GM18526 (cell line): ENCODE measurements at regions not wholly inside any gene's neighbourhood (a gene's known extent, or its start where the extent isn't known, plus 50 kb on each side); places are given as distances from the start of the nearest gene placed in this dataset.

ENCODE experiments used
- POLR2A ChIP-seq: IDR thresholded peaks from 3 replicates; pipeline ENCODE4 v1.6.1; 2011; ENCODE audit not compliant: insufficient read length; ENCODE audit errors: extremely low read depth

DNA sequence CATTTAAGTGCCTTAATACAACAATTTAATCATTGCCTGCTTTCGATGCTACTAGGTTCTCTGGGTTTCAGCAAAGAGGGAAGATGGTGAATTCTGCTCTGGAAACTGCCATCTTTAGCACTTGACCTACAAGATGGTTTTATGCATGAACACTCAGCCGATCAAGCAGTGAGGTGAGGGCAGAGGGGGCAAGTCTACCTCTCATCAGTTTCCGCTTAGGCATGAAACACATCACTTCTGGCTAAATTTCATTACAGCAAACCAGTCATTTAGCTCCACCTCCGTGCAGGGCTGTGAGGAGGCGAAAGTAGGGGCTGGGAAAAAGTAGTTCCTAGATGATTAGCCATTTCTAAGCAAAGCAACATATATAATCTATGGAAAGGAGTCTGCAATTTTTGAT is 1018.0 kb downstream of the CDH18 start:
- TF ChIP-seq POLR2A: no peak

GRCh38 chr5:18972177-18972576 is 1015.8 kb downstream of the CDH18 start:
- no peak for TF ChIP-seq POLR2A

- no peak for TF ChIP-seq POLR2A
Measured at GRCh38 chr5:18975624-18976023, 1012.4 kb downstream of the CDH18 start.

- no peak for TF ChIP-seq POLR2A
Measured at GRCh38 chr5:18977880-18978279, 1010.1 kb downstream of the CDH18 start.

- TF ChIP-seq POLR2A: no peak
Measured at GRCh38 chr5:18984559-18985080, 1003.4 kb downstream of the CDH18 start.

GRCh38 chr5:18985171-18985758 is 1002.7 kb downstream of the CDH18 start:
- no peak for TF ChIP-seq POLR2A

- TF ChIP-seq POLR2A: no peak
Measured at GRCh38 chr5:18987101-18987500, 1000.9 kb downstream of the CDH18 start.

DNA sequence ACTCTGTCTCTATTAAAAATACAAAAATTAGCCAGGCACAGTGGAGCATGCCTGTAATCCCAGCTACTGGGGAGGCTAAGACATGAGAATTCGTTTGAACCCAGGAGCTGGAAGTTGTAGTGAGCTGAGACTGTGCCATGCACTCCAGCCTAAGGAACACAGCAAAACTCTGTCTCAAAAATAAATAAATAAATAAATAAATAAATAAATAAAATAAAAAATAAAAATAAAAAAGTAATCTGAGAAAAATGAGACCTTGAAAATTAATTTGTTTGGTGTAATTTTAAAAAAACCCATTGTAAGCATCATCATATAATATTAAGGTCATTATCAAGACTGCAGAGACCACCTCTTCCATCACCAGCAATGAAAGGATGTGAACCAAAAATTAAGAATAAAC is 997.1 kb downstream of the CDH18 start:
- no peak for TF ChIP-seq POLR2A

DNA sequence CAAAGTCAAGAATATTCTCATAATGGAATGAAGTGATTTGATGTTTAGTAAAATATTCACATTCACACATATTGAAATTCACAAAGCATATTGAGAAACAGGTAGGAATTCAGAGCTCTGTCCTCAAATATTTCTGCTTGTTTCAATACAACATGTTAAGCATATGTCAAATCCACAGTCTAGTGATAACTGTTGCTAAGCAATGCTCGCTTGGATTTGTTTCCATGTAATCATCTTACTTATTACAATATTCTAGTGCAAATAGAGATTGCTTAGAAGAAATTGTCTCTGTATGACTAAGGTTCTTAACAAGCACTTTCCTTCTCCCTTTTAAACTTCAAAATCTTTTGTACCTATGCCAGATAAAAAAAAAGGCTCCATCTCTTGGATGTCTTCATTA is 995.7 kb downstream of the CDH18 start:
- TF ChIP-seq POLR2A: no peak

GRCh38 chr5:18999478-18999877 is 988.5 kb downstream of the CDH18 start:
- no peak for TF ChIP-seq POLR2A

DNA sequence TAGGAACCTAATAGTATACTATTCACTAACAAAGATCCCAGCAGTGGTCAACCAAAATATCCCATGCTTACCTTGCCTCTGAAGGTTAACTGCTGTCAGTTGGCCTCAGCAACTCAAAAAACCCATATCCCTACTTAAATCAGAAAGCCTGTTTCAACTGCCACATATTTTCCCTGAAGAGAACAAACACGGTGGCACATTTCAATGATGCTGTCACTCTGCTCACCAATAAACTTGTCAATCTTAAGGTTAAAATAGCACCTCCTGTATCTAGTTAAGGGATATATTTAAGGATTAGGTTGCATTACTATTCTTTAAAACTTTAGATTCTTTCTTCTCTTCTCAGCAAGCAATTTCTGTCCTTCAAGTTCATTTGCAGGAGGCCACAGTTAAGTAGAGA is 986.9 kb downstream of the CDH18 start:
- TF ChIP-seq POLR2A: no peak

GRCh38 chr5:19001539-19001938 is 986.5 kb downstream of the CDH18 start:
- no peak for TF ChIP-seq POLR2A

DNA sequence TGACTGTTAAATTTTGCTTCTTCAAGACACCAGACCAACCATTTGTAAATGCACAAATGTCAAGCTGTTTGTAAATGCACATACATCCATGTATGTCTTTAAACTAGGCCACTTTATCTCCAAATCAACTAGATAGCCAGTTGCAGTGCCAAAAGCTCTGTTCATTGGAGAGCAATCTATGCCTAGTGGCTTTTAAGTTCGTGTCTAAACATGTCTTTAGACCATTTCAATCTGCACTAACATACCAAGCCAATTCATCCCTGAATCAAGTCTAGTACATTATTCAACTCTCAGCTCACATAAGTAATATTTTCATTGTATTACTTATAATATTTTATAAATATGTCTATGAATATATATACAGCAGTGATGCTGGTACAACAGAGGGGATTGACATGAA is 985.9 kb downstream of the CDH18 start:
- no peak for TF ChIP-seq POLR2A

GRCh38 chr5:19018822-19019221 is 969.2 kb downstream of the CDH18 start:
- TF ChIP-seq POLR2A: no peak

DNA sequence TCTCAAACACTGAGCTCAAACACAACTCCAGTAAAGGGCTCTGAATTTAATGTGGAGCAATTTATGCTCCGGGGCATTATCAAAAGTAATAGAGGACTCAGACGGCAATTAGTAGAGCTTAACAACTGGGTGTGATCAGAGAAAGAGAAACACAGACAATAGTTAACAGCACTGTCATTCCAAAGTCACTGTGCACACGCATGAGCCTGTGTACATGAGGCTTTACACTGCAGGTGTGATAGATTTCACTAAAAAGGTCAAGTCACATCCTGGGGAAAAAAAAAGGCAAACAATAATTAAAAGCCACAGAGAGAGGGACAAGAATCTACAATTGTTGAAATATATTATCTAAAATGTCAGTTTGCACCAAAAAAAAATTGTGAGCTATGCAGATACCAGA is 956.5 kb downstream of the CDH18 start:
- TF ChIP-seq POLR2A: no peak

DNA sequence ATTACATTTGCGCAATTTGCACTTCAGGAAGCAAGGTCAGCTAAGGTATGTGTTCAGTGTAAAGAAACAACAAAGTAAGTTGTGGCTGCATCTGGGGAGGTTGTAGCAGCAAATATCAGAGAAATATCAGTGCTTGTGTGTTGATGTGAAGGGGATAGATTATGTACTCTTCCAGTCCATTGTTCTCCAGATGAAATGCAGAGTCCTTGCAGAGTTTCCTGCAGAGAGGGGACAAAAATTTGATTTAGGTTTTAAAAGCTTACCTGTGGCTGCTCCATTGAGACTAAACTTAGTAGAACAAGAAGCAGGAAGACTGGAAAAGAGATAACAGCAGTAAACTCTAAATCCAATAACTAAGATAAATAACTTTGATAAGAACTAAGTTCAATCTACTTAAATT is 952.2 kb downstream of the CDH18 start:
- TF ChIP-seq POLR2A: no peak

DNA sequence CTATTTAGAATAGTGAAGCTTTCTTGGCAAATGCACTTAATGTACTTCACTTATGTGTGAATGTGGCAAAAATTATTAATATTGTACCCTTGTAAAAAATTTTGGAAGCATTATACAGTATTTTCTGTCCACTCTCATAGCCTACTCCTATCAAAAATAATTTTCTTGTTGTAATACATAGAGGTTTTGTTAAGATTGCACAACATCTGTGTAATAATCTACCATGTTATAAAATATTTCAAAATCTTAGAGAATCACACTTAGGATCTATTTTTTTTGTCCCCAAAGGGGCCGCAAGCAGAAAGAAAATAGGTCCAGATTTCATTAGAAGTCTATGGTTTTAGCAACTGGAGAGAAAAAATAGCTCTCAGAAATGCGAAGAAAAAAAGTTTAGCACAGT is 945.9 kb downstream of the CDH18 start:
- TF ChIP-seq POLR2A: no peak
